Body of pancreas (tissue), 4 donors: ENCODE measurements at regions not wholly inside any gene's neighbourhood (a gene's known extent, or its start where the extent isn't known, plus 50 kb on each side); places are given as distances from the start of the nearest gene placed in this dataset.

Source experiments
- ATAC-seq: fragments of 150-250 bp; one replicate; pipeline ENCODE4 v1.9.1; 2016
- DNase-seq, 4 donors: peaks; one replicate each; pipeline ENCODE4 v3.0.0-alpha.2; 2019
- H3K27ac ChIP-seq, 4 donors: fragments of 200-600 bp; sonication (generic); 1 replicate in 3 of 4; 2 replicates in 1 of 4; pipeline versions ENCODE4 v1.5.1 to v1.6.1; 2016 to 2019; ENCODE audit warnings: mild to moderate bottlenecking in 1 of 4, mixed read lengths in 1 of 4, moderate library complexity in 1 of 4
- H3K27me3 ChIP-seq, 2 donors: fragments of 200-600 bp; sonication (generic); one replicate each; pipeline ENCODE4 v1.6.0; 2016; ENCODE audit warnings: mild to moderate bottlenecking in 1 of 2
- H3K36me3 ChIP-seq, 2 donors: fragments of 200-600 bp; sonication (generic); replicated peaks in 1 of 2; 2 replicates each; pipeline ENCODE4 v1.5.1; 2016; ENCODE audit warnings: low read depth in 2 of 2; ENCODE audit not compliant: insufficient read depth in 1 of 2
- H3K4me1 ChIP-seq: fragments of 200-600 bp; sonication (generic); one replicate; pipeline ENCODE4 v1.6.0; 2016
- H3K4me3 ChIP-seq, 2 donors: fragments of 200-600 bp; sonication (generic); 1 replicate in 1 of 2; 2 replicates in 1 of 2; pipeline ENCODE4 v1.5.1; 2016 to 2019
- H3K9me3 ChIP-seq, 3 donors: fragments of 200-600 bp; sonication (generic); 1 replicate in 2 of 3; 2 replicates in 1 of 3; pipeline ENCODE4 v1.5.1; 2016
- CTCF ChIP-seq, 7 experiments: fragments of 450-650 bp in 4 of 7; fragments of 200-600 bp in 3 of 7; sonication (generic) in 3 of 7; IDR thresholded peaks; one replicate each; pipeline ENCODE4 v1.5.1; 2016 to 2019; ENCODE audit warnings: antibody characterized with exemption in 7 of 7
- POLR2A ChIP-seq, 3 donors: fragments of 450-650 bp; IDR thresholded peaks; one replicate each; pipeline ENCODE4 v1.6.1; 2016; ENCODE audit warnings: antibody characterized with exemption in 3 of 3, mild to moderate bottlenecking in 2 of 3
- WGBS, 2 donors: methylation state at CpG; one replicate each; pipeline ENCODE4 v1.1.5; 2017; 5-methylcytosine and 5-hydroxymethylcytosine counted together
- intact Hi-C: fragments of 100-400 bp; cut with DNase I; formaldehyde crosslinking; loops from one replicate; pipeline ENCODE4 v1.15.1; 2023

- TF ChIP-seq POLR2A (IDR thresholded peaks at IDR 0.05) (no peak), CTCF (IDR thresholded peaks at IDR 0.05) (no peak)
- DNase-seq (no peak), ATAC-seq (no peak)
- H3K9me3 ChIP-seq: no peaks in the 10 kb centered on the region
- no peaks in the 10 kb centered on the region for H3K27me3 ChIP-seq
- intact Hi-C loops: no loop called here
- H3K27ac ChIP-seq: no peak overlapping the region
- H3K36me3 ChIP-seq: no peaks in the 10 kb centered on the region
- H3K4me3 ChIP-seq: no peak overlapping the region
- H3K4me1 ChIP-seq: no peaks in the 10 kb centered on the region
These were observed 886.2 kb downstream of the TRHDE start for GRCh38 chr12:73158341-73158740.

- Histone ChIP-seq H3K4me1 (no peaks in the 10 kb centered on the region), H3K27me3 (no peaks in the 10 kb centered on the region), H3K36me3 (no peaks in the 10 kb centered on the region), H3K27ac (no peak overlapping the region), H3K9me3 (no peaks in the 10 kb centered on the region), H3K4me3 (no peak overlapping the region)
- ATAC-seq: no peak
- intact Hi-C loops: no loop called here
- no peak for DNase-seq
- TF ChIP-seq POLR2A (IDR thresholded peaks at IDR 0.05): no peak
- no peak for TF ChIP-seq CTCF (IDR thresholded peaks at IDR 0.05)
These were observed 887.8 kb downstream of the TRHDE start for GRCh38 chr12:73159954-73160353.

GRCh38 chr12:73161970-73162369 is 889.8 kb downstream of the TRHDE start:
- no peak for ATAC-seq
- 44 to 53% methylated on average over 2 of the region's 2 CpGs for WGBS, 2 donors
- intact Hi-C loops: no loop called here

GRCh38 chr12:73180734-73181133 is 908.6 kb downstream of the TRHDE start:
- intact Hi-C loops: no loop called here
- DNase-seq: no peak
- no peaks in the 10 kb centered on the region for H3K27me3 ChIP-seq
- WGBS, 2 donors: 80 to 84% methylated on average over 3 of the region's 3 CpGs
- TF ChIP-seq CTCF (IDR thresholded peaks at IDR 0.05) (no peak), POLR2A (IDR thresholded peaks at IDR 0.05) (no peak)
- no peak overlapping the region for H3K4me3 ChIP-seq
- H3K4me1 ChIP-seq: no peaks in the 10 kb centered on the region
- H3K27ac ChIP-seq: no peak overlapping the region
- H3K36me3 ChIP-seq: no peaks in the 10 kb centered on the region
- no peak for ATAC-seq
- no peaks in the 10 kb centered on the region for H3K9me3 ChIP-seq

More at GRCh38 chr12:73161970-73162369, 889.8 kb downstream of the TRHDE start:
- H3K9me3 ChIP-seq: no peaks in the 10 kb centered on the region
- H3K36me3 ChIP-seq: no peaks in the 10 kb centered on the region
- no peaks in the 10 kb centered on the region for H3K4me1 ChIP-seq
- no peak overlapping the region for H3K4me3 ChIP-seq
- no peak overlapping the region for H3K27ac ChIP-seq
- TF ChIP-seq CTCF (IDR thresholded peaks at IDR 0.05) (no peak), POLR2A (IDR thresholded peaks at IDR 0.05) (no peak)
- H3K27me3 ChIP-seq: no peaks in the 10 kb centered on the region
- no peak for DNase-seq

- no peak for DNase-seq
- 49 to 60% methylated on average over 7 of the region's 7 CpGs for WGBS, 2 donors
These were observed 909.1 kb downstream of the TRHDE start for GRCh38 chr12:73181244-73181643.

More at GRCh38 chr12:73181244-73181643, 909.1 kb downstream of the TRHDE start:
- Histone ChIP-seq H3K4me1 (no peaks in the 10 kb centered on the region), H3K36me3 (no peaks in the 10 kb centered on the region), H3K4me3 (no peak overlapping the region), H3K9me3 (no peaks in the 10 kb centered on the region), H3K27me3 (no peaks in the 10 kb centered on the region), H3K27ac (no peak overlapping the region)
- TF ChIP-seq POLR2A (IDR thresholded peaks at IDR 0.05) (no peak), CTCF (IDR thresholded peaks at IDR 0.05) (no peak)
- ATAC-seq: no peak
- intact Hi-C loops: no loop called here
